ENCODE measurements at regions not wholly inside any gene's neighbourhood (a gene's known extent, or its start where the extent isn't known, plus 50 kb on each side); places are given as distances from the start of the nearest gene placed in this dataset.

GRCh38 chr5:124652892-124653441 lies 93.5 kb downstream of the ZNF608 start:
- Histone ChIP-seq H3K36me3 (replicated peaks in 1 of 2; ENCODE audit: control insufficient read depth in 1 of 2, insufficient read depth in 2 of 2, low read length in 1 of 2) (peaks cover 0 to 2% of the 10 kb centered on the region in 2 experiments), H3F3A (replicated peaks; ENCODE audit: insufficient read depth) (peaks cover 20% of the 10 kb centered on the region), H2AFZ (ENCODE audit: low read depth) (no peak overlapping the region), H3K4me1 (ENCODE audit: control insufficient read depth in 1 of 2, insufficient read depth in 2 of 2, low read depth in 1 of 2, low read length in 1 of 2) (peaks cover 44 to 73% of the 10 kb centered on the region in 2 experiments), H3K27ac (ENCODE audit: low read depth in 2 of 2, low read length in 1 of 2) (peak overlapping the region in 1 of 2 experiments; percentile 99; a peak in 2 of 4 replicates), H3K9me3 (no peaks in the 10 kb centered on the region), H3K4me3 (ENCODE audit: low read depth in 2 of 2, low read length in 1 of 2) (no peak overlapping the region), H3K9me2 (no peaks in the 10 kb centered on the region), H4K20me1 (ENCODE audit: insufficient read depth) (no peaks in the 10 kb centered on the region), H3K27me3 (ENCODE audit: insufficient read depth) (no peaks in the 10 kb centered on the region), H3K9ac (no peak overlapping the region), H3K4me2 (no peak overlapping the region), H3K79me2 (ENCODE audit: insufficient read depth) (no peaks in the 10 kb centered on the region)
- 94% methylated on average over 2 of the region's 2 CpGs for WGBS (ENCODE audit: low lambda C conversion rate)
- ChIA-PET CTCF (interaction anchor here (0.7 to 1.1 kb wide), 3 partner anchors 29 to 721 kb away, joined by 3 read pairs; no protein-coding TSS in a partner anchor), POLR2A (interaction anchor here (1.5 kb wide), 1 partner anchor 96 kb away, joined by 3 read pairs; no protein-coding TSS in a partner anchor)
- no peak for DNase-seq
- TF ChIP-seq TEAD4 (IDR thresholded peaks at IDR 0.05; ENCODE audit: borderline replicate concordance, insufficient read depth) (no peak), TCF12 (IDR thresholded peaks at IDR 0.05) (no peak), SMC3 (IDR thresholded peaks at IDR 0.05; ENCODE audit: low read depth, low read length) (no peak), YY1 (IDR thresholded peaks at IDR 0.05; ENCODE audit: low read depth) (no peak), FOSL2 (IDR thresholded peaks at IDR 0.05; ENCODE audit: borderline replicate concordance, low read depth) (no peak), EZH2phosphoT487 (IDR thresholded peaks at IDR 0.05; ENCODE audit: borderline replicate concordance, low read depth) (no peak), PBX3 (IDR thresholded peaks at IDR 0.05) (no peak), GABPA (IDR thresholded peaks at IDR 0.05; ENCODE audit: low read depth) (no peak), RAD21 (IDR thresholded peaks at IDR 0.05; ENCODE audit: low read length) (no peak), CTCF (IDR thresholded peaks at IDR 0.05) (no peak), ELF1 (IDR thresholded peaks at IDR 0.05) (no peak), NFIC (IDR thresholded peaks at IDR 0.05; ENCODE audit: borderline replicate concordance) (no peak), SIN3A (IDR thresholded peaks at IDR 0.05; ENCODE audit: borderline replicate concordance, low read depth, low read length) (no peak), REST (IDR thresholded peaks at IDR 0.05; ENCODE audit: low read depth, low read length) (no peak)

All from SK-N-SH (cell line).